Neural progenitor cell (in vitro differentiated cells): ENCODE measurements at regions not wholly inside any gene's neighbourhood (a gene's known extent, or its start where the extent isn't known, plus 50 kb on each side); places are given as distances from the start of the nearest gene placed in this dataset.

Experiments
- DNase-seq: peaks from one replicate; pipeline ENCODE4 v3.0.0-alpha.2; 2016; ENCODE audit warnings: low spot score
- H2AFZ ChIP-seq: fragments of 200-600 bp; sonication (generic); replicated peaks from 2 replicates; pipeline ENCODE4 v1.6.1; 2016; ENCODE audit warnings: antibody characterized with exemption
- H3F3A ChIP-seq: fragments of 200-600 bp; sonication (generic); 2 replicates; pipeline ENCODE4 v1.6.1; 2016; ENCODE audit warnings: antibody characterized with exemption, low read depth
- H3K27ac ChIP-seq: fragments of 200-600 bp; sonication (generic); 2 replicates; pipeline ENCODE4 v1.5.1; 2016; ENCODE audit warnings: mild to moderate bottlenecking
- H3K27me3 ChIP-seq: fragments of 200-600 bp; sonication (generic); 2 replicates; pipeline ENCODE4 v1.6.1; 2016; ENCODE audit warnings: mild to moderate bottlenecking, moderate library complexity
- H3K36me3 ChIP-seq: fragments of 200-600 bp; sonication (generic); 2 replicates; pipeline ENCODE4 v1.5.1; 2016
- H3K4me1 ChIP-seq: fragments of 200-600 bp; sonication (generic); 2 replicates; pipeline ENCODE4 v1.6.1; 2016; ENCODE audit warnings: mixed run types
- H3K4me2 ChIP-seq: fragments of 200-600 bp; sonication (generic); 2 replicates; pipeline ENCODE4 v1.6.1; 2016
- H3K4me3 ChIP-seq: fragments of 200-600 bp; sonication (generic); 2 replicates; pipeline ENCODE4 v1.5.1; 2016
- H3K79me2 ChIP-seq: fragments of 200-600 bp; sonication (generic); 2 replicates; pipeline ENCODE4 v1.6.1; 2016; ENCODE audit warnings: low read depth
- H3K9ac ChIP-seq: fragments of 200-600 bp; sonication (generic); 2 replicates; pipeline ENCODE4 v1.6.1; 2016
- H3K9me3 ChIP-seq: fragments of 200-600 bp; sonication (generic); 2 replicates; pipeline ENCODE4 v1.5.1; 2016; ENCODE audit warnings: low read depth
- H4K20me1 ChIP-seq: fragments of 200-600 bp; sonication (generic); 2 replicates; pipeline ENCODE4 v1.6.1; 2016; ENCODE audit warnings: low read depth
- H3K27ac Mint-ChIP-seq: 3 replicates; pipeline ENCODE4 v1.8.0; 2021; ENCODE audit warnings: mixed read lengths
- H3K27me3 Mint-ChIP-seq: 2 replicates; pipeline ENCODE4 v1.8.0; 2022; ENCODE audit warnings: low read depth, mild to moderate bottlenecking, inconsistent platforms, moderate library complexity, mixed read lengths; ENCODE audit not compliant: insufficient read depth
- H3K36me3 Mint-ChIP-seq: 3 replicates; pipeline ENCODE4 v1.8.0; 2021; ENCODE audit warnings: mixed read lengths
- H3K4me1 Mint-ChIP-seq: 3 replicates; pipeline ENCODE4 v1.8.0; 2021; ENCODE audit warnings: mixed read lengths
- H3K4me3 Mint-ChIP-seq: 3 replicates; pipeline ENCODE4 v1.8.0; 2021; ENCODE audit warnings: mild to moderate bottlenecking, moderate library complexity, mixed read lengths
- H3K9me3 Mint-ChIP-seq: 3 replicates; pipeline ENCODE4 v1.8.0; 2020; ENCODE audit warnings: mixed read lengths
- CTCF ChIP-seq: fragments of 200-600 bp; sonication (generic); IDR thresholded peaks from 2 replicates; pipeline ENCODE4 v1.5.1; 2017; ENCODE audit warnings: antibody characterized with exemption, mild to moderate bottlenecking
- EZH2 ChIP-seq: fragments of 200-600 bp; sonication (generic); IDR thresholded peaks from 2 replicates; pipeline ENCODE4 v1.6.1; 2017; ENCODE audit warnings: antibody characterized with exemption, mild to moderate bottlenecking, moderate library complexity
- EZH2phosphoT487 ChIP-seq: fragments of 200-600 bp; sonication (generic); IDR thresholded peaks from 2 replicates; pipeline ENCODE4 v1.6.1; 2017; ENCODE audit warnings: antibody characterized with exemption

DNA sequence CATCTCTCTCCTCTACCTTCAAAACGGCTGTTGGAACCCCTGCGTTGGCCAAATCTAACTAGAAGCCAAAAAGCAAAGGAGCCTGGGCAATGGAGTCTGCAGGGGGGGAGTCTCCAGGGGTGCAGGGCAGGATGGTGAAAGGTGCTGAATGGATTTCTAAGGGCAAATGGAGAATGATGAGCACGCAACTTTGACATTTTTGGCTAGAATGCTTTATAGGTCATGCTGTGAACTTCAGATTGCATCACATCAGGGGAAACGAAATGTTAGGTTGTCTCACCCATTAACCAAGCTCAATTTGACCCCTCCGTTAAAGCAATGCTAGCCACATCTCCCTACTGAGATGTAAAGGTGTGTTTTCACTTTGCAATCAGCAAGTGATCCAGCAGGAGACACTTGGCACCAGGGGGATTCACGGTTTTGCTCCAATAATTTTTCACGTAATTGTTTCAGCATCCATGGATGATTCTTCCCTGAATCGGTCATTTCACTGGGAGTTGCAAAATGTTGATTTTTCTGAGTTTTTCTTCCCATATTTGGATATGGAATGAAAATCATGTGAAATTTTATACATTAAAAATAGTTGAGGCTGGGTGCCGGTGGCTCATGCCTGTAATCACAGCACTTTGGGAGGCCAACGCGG, 78.0 kb upstream of the MDM1 start:
- H3K4me3 ChIP-seq, result no peak overlapping the region
- no peaks in the 10 kb centered on the region for H3K9me3 ChIP-seq
- H3K27ac Mint-ChIP-seq, result no peak overlapping the region
- H3K4me1 ChIP-seq, result no peaks in the 10 kb centered on the region
- H3K9ac ChIP-seq, result no peak overlapping the region
- TF ChIP-seq CTCF, result no peak
- TF ChIP-seq EZH2phosphoT487, result no peak
- no peak for TF ChIP-seq EZH2
- H3K27ac ChIP-seq, result no peak overlapping the region
- no peaks in the 10 kb centered on the region for H4K20me1 ChIP-seq
- peaks cover 3% of the 10 kb centered on the region for H3K27me3 Mint-ChIP-seq
- peaks cover 5% of the 10 kb centered on the region for H3K4me1 Mint-ChIP-seq
- H3F3A ChIP-seq, result no peaks in the 10 kb centered on the region
- no peak overlapping the region for H2AFZ ChIP-seq
- H3K9me3 Mint-ChIP-seq, result peaks cover 4% of the 10 kb centered on the region
- H3K27me3 ChIP-seq, result no peaks in the 10 kb centered on the region
- H3K36me3 ChIP-seq, result no peaks in the 10 kb centered on the region
- no peak overlapping the region for H3K4me2 ChIP-seq
- no peak for DNase-seq
- no peaks in the 10 kb centered on the region for H3K36me3 Mint-ChIP-seq
- no peaks in the 10 kb centered on the region for H3K79me2 ChIP-seq
- H3K4me3 Mint-ChIP-seq, result no peak overlapping the region

DNA sequence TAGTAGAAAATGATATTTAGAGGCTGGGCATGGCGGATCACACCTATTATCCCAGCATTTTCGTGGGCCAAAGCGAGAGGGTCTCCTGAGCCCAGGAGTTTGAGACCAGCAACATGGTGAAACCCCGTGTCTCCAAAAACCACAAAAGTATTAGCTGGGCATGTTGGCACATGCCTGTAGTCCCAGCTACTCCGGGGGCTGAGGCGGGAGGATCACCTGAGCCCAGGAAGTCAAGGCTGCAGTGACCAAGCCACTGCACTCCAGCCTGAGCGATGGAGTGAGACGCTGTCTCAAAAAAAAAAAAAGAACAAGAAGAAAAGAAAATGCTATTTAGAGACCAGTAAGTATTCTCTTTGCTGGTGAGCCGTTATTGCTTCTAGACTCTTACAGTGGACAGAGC, 79.2 kb upstream of the MDM1 start:
- Histone ChIP-seq H4K20me1 (no peaks in the 10 kb centered on the region), H3K36me3 (no peaks in the 10 kb centered on the region), H3F3A (no peaks in the 10 kb centered on the region), H3K9me3 (no peaks in the 10 kb centered on the region), H3K4me1 (no peaks in the 10 kb centered on the region), H2AFZ (peak overlapping the region; percentile 40), H3K27ac (no peak overlapping the region), H3K9ac (no peak overlapping the region), H3K27me3 (no peaks in the 10 kb centered on the region), H3K79me2 (no peaks in the 10 kb centered on the region), H3K4me2 (no peak overlapping the region), H3K4me3 (no peak overlapping the region)
- Mint-ChIP-seq H3K4me1 (no peaks in the 10 kb centered on the region), H3K27ac (no peak overlapping the region), H3K27me3 (peaks cover 3% of the 10 kb centered on the region), H3K36me3 (no peaks in the 10 kb centered on the region), H3K4me3 (no peak overlapping the region), H3K9me3 (peaks cover 4% of the 10 kb centered on the region)
- DNase-seq, result no peak
- no peak for TF ChIP-seq EZH2

DNA sequence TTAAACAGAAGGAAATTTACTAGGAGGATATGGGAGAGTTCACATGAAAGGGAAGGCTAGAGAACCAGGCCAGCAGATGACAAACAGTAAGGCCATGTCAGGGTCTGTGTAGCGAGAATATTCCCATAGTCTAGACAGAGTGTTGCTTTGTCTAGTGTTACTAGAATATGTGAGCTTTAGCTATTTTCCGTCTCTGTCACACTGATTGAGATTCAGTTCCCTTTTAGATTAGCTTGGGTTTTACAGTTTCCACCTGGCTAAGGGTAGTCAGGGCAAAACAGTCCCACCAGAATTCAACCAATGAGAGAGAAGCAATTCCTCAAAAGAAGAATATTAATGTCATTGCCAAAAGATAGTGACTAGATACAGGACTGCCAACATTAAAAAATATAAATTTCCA, 82.8 kb upstream of the MDM1 start:
- H3K36me3 ChIP-seq, result no peaks in the 10 kb centered on the region
- H3K27ac ChIP-seq, result no peak overlapping the region
- peaks cover 4% of the 10 kb centered on the region for H3K4me1 Mint-ChIP-seq
- no peaks in the 10 kb centered on the region for H3F3A ChIP-seq
- H3K4me3 ChIP-seq, result no peak overlapping the region
- H3K27me3 ChIP-seq, result no peaks in the 10 kb centered on the region
- peaks cover 2% of the 10 kb centered on the region for H3K9me3 Mint-ChIP-seq
- no peak for TF ChIP-seq EZH2phosphoT487
- TF ChIP-seq EZH2, result no peak
- TF ChIP-seq CTCF, result no peak
- no peaks in the 10 kb centered on the region for H3K9me3 ChIP-seq
- no peaks in the 10 kb centered on the region for H3K4me1 ChIP-seq
- no peak overlapping the region for H3K27ac Mint-ChIP-seq
- no peak overlapping the region for H3K9ac ChIP-seq
- peaks cover 2% of the 10 kb centered on the region for H3K27me3 Mint-ChIP-seq
- H3K36me3 Mint-ChIP-seq, result no peaks in the 10 kb centered on the region
- no peak overlapping the region for H3K4me2 ChIP-seq
- H3K79me2 ChIP-seq, result no peaks in the 10 kb centered on the region
- no peaks in the 10 kb centered on the region for H4K20me1 ChIP-seq
- H2AFZ ChIP-seq, result no peak overlapping the region
- no peak for DNase-seq
- H3K4me3 Mint-ChIP-seq, result no peak overlapping the region

- Histone ChIP-seq H3K27me3 (no peaks in the 10 kb centered on the region), H3K4me1 (peaks cover 9% of the 10 kb centered on the region), H2AFZ (no peak overlapping the region), H3F3A (peaks cover 4% of the 10 kb centered on the region), H3K36me3 (no peaks in the 10 kb centered on the region), H3K79me2 (no peaks in the 10 kb centered on the region), H3K9ac (no peak overlapping the region), H4K20me1 (no peaks in the 10 kb centered on the region), H3K27ac (no peak overlapping the region), H3K4me2 (no peak overlapping the region), H3K9me3 (no peaks in the 10 kb centered on the region), H3K4me3 (no peak overlapping the region)
- DNase-seq, result no peak
- Mint-ChIP-seq H3K27ac (peak overlapping the region; percentile 40), H3K9me3 (peaks cover 2% of the 10 kb centered on the region), H3K4me3 (no peak overlapping the region), H3K36me3 (no peaks in the 10 kb centered on the region), H3K4me1 (peaks cover 17% of the 10 kb centered on the region), H3K27me3 (peaks cover 2% of the 10 kb centered on the region)
- TF ChIP-seq EZH2phosphoT487 (no peak), CTCF (no peak), EZH2 (no peak)
Measured at GRCh38 chr12:68416350-68416749, 84.2 kb upstream of the MDM1 start.
